A673 (cell line): ENCODE measurements at regions not wholly inside any gene's neighbourhood (a gene's known extent, or its start where the extent isn't known, plus 50 kb on each side); places are given as distances from the start of the nearest gene placed in this dataset.

Source experiments
- BruUV-seq: library from RNA; stranded (reverse); fragments of 400-500 nt; replicated peaks from 2 replicates; lab custom pipeline; 2021; lab: Mats Ljungman, UMichigan
- CTCF ChIA-PET: fragments of 300-600 bp; sonication (Branson Sonifier 250); formaldehyde crosslinking; loops from one replicate; lab custom pipeline; 2022; ENCODE audit warnings: antibody characterized with exemption; lab: Charles Lee
- POLR2A ChIA-PET: fragments of 300-600 bp; sonication (Branson Sonifier 250); formaldehyde crosslinking; loops from one replicate; lab custom pipeline; 2022; ENCODE audit warnings: antibody characterized with exemption; ENCODE audit not compliant: low non-redundant PET; lab: Charles Lee
- DNase-seq: peaks from one replicate; pipeline ENCODE4 v3.0.0-alpha.2; 2015; ENCODE audit warnings: low spot score
- H3K27ac ChIP-seq: fragments of 200-600 bp; sonication (generic); 2 replicates; pipeline ENCODE4 v1.5.1; 2016; ENCODE audit warnings: mixed run types, low read depth, mild to moderate bottlenecking, mixed read lengths, antibody characterized with exemption, low read length; ENCODE audit not compliant: poor library complexity, severe bottlenecking
- H3K27me3 ChIP-seq: fragments of 200-600 bp; sonication (generic); replicated peaks from 2 replicates; pipeline ENCODE4 v1.6.1; 2017; ENCODE audit warnings: mixed run types, low read depth, mild to moderate bottlenecking, mixed read lengths, antibody characterized with exemption, low read length; ENCODE audit not compliant: insufficient read depth, poor library complexity
- H3K36me3 ChIP-seq: fragments of 200-600 bp; sonication (generic); 2 replicates; pipeline ENCODE4 v1.6.1; 2016; ENCODE audit warnings: mixed run types, mild to moderate bottlenecking, mixed read lengths, antibody characterized with exemption, low read length; ENCODE audit not compliant: insufficient read depth, poor library complexity, severe bottlenecking
- H3K4me1 ChIP-seq: fragments of 200-600 bp; sonication (generic); 2 replicates; pipeline ENCODE4 v1.6.1; 2017; ENCODE audit warnings: mixed run types, mild to moderate bottlenecking, mixed read lengths, antibody characterized with exemption, low read length; ENCODE audit not compliant: insufficient read depth, poor library complexity, severe bottlenecking
- H3K4me3 ChIP-seq: fragments of 200-600 bp; sonication (generic); 2 replicates; pipeline ENCODE4 v1.5.1; 2016; ENCODE audit warnings: low read depth, mixed run types, mild to moderate bottlenecking, mixed read lengths, low read length; ENCODE audit not compliant: poor library complexity, severe bottlenecking
- H3K9me3 ChIP-seq: fragments of 200-600 bp; sonication (generic); 2 replicates; pipeline ENCODE4 v1.6.1; 2016; ENCODE audit warnings: mixed run types, low read depth, mild to moderate bottlenecking, mixed read lengths, antibody characterized with exemption, low read length; ENCODE audit not compliant: poor library complexity, severe bottlenecking
- EZH2 ChIP-seq: fragments of 200-600 bp; sonication (generic); IDR thresholded peaks from 2 replicates; pipeline ENCODE4 v1.6.1; 2017; ENCODE audit warnings: borderline replicate concordance, low read depth, mild to moderate bottlenecking, mixed read lengths, antibody characterized with exemption, low read length; ENCODE audit not compliant: poor library complexity, severe bottlenecking
- intact Hi-C: fragments of 100-400 bp; cut with micrococcal nuclease; formaldehyde crosslinking; loops from one replicate; pipeline ENCODE4 v1.10.0; 2022; ENCODE audit not compliant: unreplicated experiment
- TF ChIP-seq, protein P1 (sequence below): fragments of 300-800, 200-600 bp; sonication (generic); conservative IDR thresholded peaks from 2 replicates; pipeline ENCODE4 v1.5.1; 2017; ENCODE audit warnings: low read depth, mild to moderate bottlenecking, antibody characterized with exemption, low read length, moderate library complexity, mixed read lengths

DNA sequence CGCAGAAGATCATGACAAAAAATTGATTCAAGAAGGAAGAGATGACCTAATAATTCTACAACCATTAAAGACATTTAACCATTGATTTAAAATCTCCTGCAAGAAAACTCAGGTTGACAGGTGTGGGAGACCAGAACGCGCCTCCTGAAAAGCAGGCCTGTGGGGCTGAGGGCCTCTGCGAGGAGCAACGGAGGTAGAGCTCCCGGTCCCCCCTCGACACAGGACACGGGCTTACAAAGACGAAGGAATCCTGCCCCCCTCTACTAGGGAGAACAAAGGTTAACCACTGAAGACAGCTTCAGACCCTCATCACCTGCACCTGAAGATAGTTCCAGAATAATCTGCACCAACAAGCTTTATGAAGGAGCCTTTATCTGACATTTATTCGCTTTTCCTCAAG, 55.9 kb upstream of the INPP5A start:
- TF ChIP-seq, protein P1, sequence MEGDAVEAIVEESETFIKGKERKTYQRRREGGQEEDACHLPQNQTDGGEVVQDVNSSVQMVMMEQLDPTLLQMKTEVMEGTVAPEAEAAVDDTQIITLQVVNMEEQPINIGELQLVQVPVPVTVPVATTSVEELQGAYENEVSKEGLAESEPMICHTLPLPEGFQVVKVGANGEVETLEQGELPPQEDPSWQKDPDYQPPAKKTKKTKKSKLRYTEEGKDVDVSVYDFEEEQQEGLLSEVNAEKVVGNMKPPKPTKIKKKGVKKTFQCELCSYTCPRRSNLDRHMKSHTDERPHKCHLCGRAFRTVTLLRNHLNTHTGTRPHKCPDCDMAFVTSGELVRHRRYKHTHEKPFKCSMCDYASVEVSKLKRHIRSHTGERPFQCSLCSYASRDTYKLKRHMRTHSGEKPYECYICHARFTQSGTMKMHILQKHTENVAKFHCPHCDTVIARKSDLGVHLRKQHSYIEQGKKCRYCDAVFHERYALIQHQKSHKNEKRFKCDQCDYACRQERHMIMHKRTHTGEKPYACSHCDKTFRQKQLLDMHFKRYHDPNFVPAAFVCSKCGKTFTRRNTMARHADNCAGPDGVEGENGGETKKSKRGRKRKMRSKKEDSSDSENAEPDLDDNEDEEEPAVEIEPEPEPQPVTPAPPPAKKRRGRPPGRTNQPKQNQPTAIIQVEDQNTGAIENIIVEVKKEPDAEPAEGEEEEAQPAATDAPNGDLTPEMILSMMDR, result no peak
- no peak for TF ChIP-seq EZH2
- ChIA-PET CTCF (no interaction called here), POLR2A (no interaction called here)
- H3K27ac ChIP-seq, result no peak overlapping the region
- intact Hi-C loops, result no loop called here
- BruUV-seq, result no TSS peak
- H3K9me3 ChIP-seq, result no peaks in the 10 kb centered on the region
- H3K27me3 ChIP-seq, result no peaks in the 10 kb centered on the region
- H3K4me1 ChIP-seq, result peaks cover 7% of the 10 kb centered on the region
- DNase-seq, result no peak
- H3K36me3 ChIP-seq, result no peaks in the 10 kb centered on the region
- H3K4me3 ChIP-seq, result no peak overlapping the region

DNA sequence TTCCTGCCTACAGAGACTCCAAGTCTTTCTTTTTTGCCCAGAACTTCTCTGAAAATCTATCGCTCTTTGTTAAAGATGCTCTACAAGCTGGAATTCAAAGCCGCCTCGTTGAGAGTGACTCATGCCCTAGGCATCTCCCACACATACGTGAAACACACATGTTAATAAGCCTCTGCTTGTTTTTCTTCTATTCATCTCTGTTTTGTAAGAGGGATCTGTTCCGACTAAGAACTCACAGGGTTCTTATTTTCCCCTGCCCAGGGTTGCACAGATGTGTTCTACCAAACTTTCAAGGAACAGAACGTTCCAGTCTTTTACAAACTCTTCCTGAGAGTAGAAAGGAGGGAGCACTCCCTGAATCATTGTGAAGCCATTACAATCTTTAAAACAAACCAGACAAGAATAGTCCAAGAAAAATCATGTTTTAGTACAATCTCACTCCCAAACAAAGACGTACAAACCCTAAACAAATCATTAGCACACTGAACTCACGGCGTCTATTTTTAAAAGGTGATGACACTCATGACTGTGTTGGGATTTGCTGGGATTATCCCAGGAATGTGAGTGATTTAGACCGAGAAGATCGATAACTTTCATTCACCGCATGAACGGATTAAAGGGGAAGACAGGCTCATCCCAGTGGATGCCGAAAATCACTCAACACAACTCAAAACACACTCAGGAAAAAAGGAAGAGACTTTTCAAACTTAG, 55.3 kb upstream of the INPP5A start:
- TF ChIP-seq, protein P1, result no peak
- TF ChIP-seq EZH2, result no peak
- Histone ChIP-seq H3K27ac (no peak overlapping the region), H3K36me3 (no peaks in the 10 kb centered on the region), H3K9me3 (no peaks in the 10 kb centered on the region), H3K4me3 (no peak overlapping the region), H3K27me3 (no peaks in the 10 kb centered on the region), H3K4me1 (peaks cover 7% of the 10 kb centered on the region)
- no TSS peak for BruUV-seq
- DNase-seq, result peak; percentile 60
- ChIA-PET CTCF (no interaction called here), POLR2A (no interaction called here)
- intact Hi-C loops, result no loop called here

DNA sequence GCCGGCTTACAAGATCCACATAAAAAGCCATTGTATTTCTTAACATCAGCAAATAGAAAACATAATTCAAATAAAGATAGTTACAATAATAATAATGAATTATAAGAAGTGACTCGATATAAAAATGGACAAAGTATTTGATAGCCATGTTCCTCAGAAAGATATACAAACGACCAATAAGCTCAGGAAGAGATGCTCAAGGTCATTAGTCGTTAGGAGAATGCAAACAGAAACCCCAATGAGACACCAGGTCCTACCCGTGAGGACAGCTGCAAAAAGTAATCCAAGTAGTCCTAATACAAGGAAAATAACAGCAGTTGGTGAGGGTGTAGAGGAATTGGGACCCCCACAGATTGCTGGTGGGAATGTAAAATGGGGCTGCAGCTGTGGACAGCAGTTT, 54.2 kb upstream of the INPP5A start:
- TF ChIP-seq, protein P1, result no peak
- no peak for TF ChIP-seq EZH2
- BruUV-seq, result no TSS peak
- H3K4me1 ChIP-seq, result peaks cover 7% of the 10 kb centered on the region
- no peaks in the 10 kb centered on the region for H3K9me3 ChIP-seq
- intact Hi-C loops, result no loop called here
- H3K27me3 ChIP-seq, result no peaks in the 10 kb centered on the region
- H3K4me3 ChIP-seq, result no peak overlapping the region
- ChIA-PET CTCF (no interaction called here), POLR2A (no interaction called here)
- DNase-seq, result no peak
- H3K27ac ChIP-seq, result no peak overlapping the region
- H3K36me3 ChIP-seq, result no peaks in the 10 kb centered on the region
